ENCODE measurements at regions not wholly inside any gene's neighbourhood (a gene's known extent, or its start where the extent isn't known, plus 50 kb on each side); places are given as distances from the start of the nearest gene placed in this dataset.

DNA sequence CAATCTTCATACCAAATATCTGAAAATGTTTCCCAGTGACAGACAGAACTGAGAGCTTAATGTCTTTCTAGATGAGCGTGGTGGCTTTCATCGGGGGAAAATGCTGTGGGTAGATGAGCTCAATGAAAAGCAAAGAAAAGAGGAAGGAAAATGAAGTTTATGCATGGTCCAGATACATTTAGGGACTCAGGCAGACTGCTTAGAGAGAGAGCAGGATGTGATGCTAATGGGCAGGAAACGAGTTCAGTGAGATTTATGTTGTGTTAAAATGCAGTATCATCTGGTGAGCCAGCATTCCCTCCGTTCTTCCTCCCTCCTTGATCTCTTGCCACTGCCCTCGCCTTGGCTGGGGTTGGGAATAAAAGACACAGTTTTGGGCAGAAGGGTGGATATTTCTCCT is 229.2 kb downstream of the GBA3 start:
- TF ChIP-seq, protein P1, sequence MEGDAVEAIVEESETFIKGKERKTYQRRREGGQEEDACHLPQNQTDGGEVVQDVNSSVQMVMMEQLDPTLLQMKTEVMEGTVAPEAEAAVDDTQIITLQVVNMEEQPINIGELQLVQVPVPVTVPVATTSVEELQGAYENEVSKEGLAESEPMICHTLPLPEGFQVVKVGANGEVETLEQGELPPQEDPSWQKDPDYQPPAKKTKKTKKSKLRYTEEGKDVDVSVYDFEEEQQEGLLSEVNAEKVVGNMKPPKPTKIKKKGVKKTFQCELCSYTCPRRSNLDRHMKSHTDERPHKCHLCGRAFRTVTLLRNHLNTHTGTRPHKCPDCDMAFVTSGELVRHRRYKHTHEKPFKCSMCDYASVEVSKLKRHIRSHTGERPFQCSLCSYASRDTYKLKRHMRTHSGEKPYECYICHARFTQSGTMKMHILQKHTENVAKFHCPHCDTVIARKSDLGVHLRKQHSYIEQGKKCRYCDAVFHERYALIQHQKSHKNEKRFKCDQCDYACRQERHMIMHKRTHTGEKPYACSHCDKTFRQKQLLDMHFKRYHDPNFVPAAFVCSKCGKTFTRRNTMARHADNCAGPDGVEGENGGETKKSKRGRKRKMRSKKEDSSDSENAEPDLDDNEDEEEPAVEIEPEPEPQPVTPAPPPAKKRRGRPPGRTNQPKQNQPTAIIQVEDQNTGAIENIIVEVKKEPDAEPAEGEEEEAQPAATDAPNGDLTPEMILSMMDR (IDR thresholded peaks at IDR 0.05) = no peak
- TF ChIP-seq, protein P2, sequence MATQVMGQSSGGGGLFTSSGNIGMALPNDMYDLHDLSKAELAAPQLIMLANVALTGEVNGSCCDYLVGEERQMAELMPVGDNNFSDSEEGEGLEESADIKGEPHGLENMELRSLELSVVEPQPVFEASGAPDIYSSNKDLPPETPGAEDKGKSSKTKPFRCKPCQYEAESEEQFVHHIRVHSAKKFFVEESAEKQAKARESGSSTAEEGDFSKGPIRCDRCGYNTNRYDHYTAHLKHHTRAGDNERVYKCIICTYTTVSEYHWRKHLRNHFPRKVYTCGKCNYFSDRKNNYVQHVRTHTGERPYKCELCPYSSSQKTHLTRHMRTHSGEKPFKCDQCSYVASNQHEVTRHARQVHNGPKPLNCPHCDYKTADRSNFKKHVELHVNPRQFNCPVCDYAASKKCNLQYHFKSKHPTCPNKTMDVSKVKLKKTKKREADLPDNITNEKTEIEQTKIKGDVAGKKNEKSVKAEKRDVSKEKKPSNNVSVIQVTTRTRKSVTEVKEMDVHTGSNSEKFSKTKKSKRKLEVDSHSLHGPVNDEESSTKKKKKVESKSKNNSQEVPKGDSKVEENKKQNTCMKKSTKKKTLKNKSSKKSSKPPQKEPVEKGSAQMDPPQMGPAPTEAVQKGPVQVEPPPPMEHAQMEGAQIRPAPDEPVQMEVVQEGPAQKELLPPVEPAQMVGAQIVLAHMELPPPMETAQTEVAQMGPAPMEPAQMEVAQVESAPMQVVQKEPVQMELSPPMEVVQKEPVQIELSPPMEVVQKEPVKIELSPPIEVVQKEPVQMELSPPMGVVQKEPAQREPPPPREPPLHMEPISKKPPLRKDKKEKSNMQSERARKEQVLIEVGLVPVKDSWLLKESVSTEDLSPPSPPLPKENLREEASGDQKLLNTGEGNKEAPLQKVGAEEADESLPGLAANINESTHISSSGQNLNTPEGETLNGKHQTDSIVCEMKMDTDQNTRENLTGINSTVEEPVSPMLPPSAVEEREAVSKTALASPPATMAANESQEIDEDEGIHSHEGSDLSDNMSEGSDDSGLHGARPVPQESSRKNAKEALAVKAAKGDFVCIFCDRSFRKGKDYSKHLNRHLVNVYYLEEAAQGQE (IDR thresholded peaks at IDR 0.05; ENCODE audit: insufficient read depth in 1 of 2, low read depth in 2 of 2, low read length in 1 of 2) = no peak
- no peak for TF ChIP-seq SIN3A (IDR thresholded peaks at IDR 0.05; ENCODE audit: borderline replicate concordance, insufficient read depth, low read depth, low read length)
